Mammary epithelial cell (primary cell): ENCODE measurements at regions not wholly inside any gene's neighbourhood (a gene's known extent, or its start where the extent isn't known, plus 50 kb on each side); places are given as distances from the start of the nearest gene placed in this dataset.

ENCODE experiments used
- CTCF ChIP-seq, 2 donors: IDR thresholded peaks in 1 of 2; conservative IDR thresholded peaks in 1 of 2; 2 replicates each; pipeline ENCODE4 v1.5.1; 2011 to 2012; ENCODE audit warnings: inconsistent platforms in 2 of 2, low read length in 2 of 2, mild to moderate bottlenecking in 2 of 2, control low read depth in 1 of 2, low read depth in 1 of 2; ENCODE audit not compliant: insufficient read depth in 1 of 2; ENCODE audit errors: extremely low read depth in 1 of 2
- EZH2 ChIP-seq: IDR thresholded peaks from 2 replicates; pipeline ENCODE4 v1.6.1; 2012; ENCODE audit warnings: low read length, inconsistent platforms, borderline replicate concordance

GRCh38 chr2:121855510-121855909 lies 100.1 kb downstream of the TSN start:
- TF ChIP-seq CTCF (conservative IDR thresholded peaks at IDR 0.05 in 1 of 2, IDR thresholded peaks at IDR 0.05 in 1 of 2; ENCODE audit: extremely low read depth in 1 of 2, insufficient read depth in 1 of 2, low read depth in 1 of 2, low read length in 2 of 2) (no peak), EZH2 (no peak)
